ENCODE measurements at regions not wholly inside any gene's neighbourhood (a gene's known extent, or its start where the extent isn't known, plus 50 kb on each side); places are given as distances from the start of the nearest gene placed in this dataset.

DNA sequence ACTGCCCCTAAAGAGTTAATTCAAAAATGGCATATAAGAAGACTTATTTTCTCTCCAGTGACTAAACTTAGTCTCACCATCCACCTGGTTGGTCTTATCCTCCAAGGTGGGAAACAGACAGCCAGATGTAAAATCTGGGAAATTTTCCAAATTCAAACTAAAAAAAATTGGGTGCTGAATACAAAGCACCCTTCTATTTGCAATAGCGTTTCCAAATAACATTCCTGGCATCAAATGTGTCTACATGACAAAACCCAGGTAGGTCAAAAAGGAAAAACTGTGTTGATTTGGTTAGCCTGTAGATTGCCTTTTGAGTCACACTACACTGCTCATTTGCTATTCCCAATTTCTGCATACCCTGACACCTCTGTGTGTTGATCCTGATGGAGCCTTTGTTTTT, 252.2 kb downstream of the NR2F1-AS1 start:
- Histone ChIP-seq H3K27ac (ENCODE audit: low read length) (no peak overlapping the region), H3K4me3 (ENCODE audit: low read length) (no peak overlapping the region), H3K36me3 (ENCODE audit: insufficient read depth, low read length) (no peaks in the 10 kb centered on the region), H3F3A (ENCODE audit: insufficient read depth, low read length, poor library complexity, severe bottlenecking) (no peaks in the 10 kb centered on the region), H3K79me2 (replicated peaks; ENCODE audit: insufficient read depth, low read length) (no peaks in the 10 kb centered on the region), H3K9me2 (ENCODE audit: insufficient read depth, low read length) (no peaks in the 10 kb centered on the region), H3K27me3 (ENCODE audit: insufficient read depth, low read depth, low read length) (no peaks in the 10 kb centered on the region), H4K20me1 (ENCODE audit: insufficient read depth) (no peaks in the 10 kb centered on the region), H2AFZ (ENCODE audit: low read depth, low read length) (no peak overlapping the region), H3K9me3 (ENCODE audit: low read length) (no peaks in the 10 kb centered on the region), H3K9ac (ENCODE audit: low read length) (no peak overlapping the region), H3K4me2 (ENCODE audit: low read length) (no peak overlapping the region)
- no peak for TF ChIP-seq RAD21 (conservative IDR thresholded peaks at IDR 0.05)
- TF ChIP-seq POLR2AphosphoS5 (IDR thresholded peaks at IDR 0.05) = no peak
- no peak for TF ChIP-seq CTCF (IDR thresholded peaks at IDR 0.05; ENCODE audit: poor library complexity, severe bottlenecking)
- no peak for TF ChIP-seq TAF1 (IDR thresholded peaks at IDR 0.05; ENCODE audit: low read depth)
- TF ChIP-seq, protein P1, sequence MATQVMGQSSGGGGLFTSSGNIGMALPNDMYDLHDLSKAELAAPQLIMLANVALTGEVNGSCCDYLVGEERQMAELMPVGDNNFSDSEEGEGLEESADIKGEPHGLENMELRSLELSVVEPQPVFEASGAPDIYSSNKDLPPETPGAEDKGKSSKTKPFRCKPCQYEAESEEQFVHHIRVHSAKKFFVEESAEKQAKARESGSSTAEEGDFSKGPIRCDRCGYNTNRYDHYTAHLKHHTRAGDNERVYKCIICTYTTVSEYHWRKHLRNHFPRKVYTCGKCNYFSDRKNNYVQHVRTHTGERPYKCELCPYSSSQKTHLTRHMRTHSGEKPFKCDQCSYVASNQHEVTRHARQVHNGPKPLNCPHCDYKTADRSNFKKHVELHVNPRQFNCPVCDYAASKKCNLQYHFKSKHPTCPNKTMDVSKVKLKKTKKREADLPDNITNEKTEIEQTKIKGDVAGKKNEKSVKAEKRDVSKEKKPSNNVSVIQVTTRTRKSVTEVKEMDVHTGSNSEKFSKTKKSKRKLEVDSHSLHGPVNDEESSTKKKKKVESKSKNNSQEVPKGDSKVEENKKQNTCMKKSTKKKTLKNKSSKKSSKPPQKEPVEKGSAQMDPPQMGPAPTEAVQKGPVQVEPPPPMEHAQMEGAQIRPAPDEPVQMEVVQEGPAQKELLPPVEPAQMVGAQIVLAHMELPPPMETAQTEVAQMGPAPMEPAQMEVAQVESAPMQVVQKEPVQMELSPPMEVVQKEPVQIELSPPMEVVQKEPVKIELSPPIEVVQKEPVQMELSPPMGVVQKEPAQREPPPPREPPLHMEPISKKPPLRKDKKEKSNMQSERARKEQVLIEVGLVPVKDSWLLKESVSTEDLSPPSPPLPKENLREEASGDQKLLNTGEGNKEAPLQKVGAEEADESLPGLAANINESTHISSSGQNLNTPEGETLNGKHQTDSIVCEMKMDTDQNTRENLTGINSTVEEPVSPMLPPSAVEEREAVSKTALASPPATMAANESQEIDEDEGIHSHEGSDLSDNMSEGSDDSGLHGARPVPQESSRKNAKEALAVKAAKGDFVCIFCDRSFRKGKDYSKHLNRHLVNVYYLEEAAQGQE (IDR thresholded peaks at IDR 0.05; ENCODE audit: borderline replicate concordance) = no peak
- no peak for TF ChIP-seq EZH2 (IDR thresholded peaks at IDR 0.05; ENCODE audit: borderline replicate concordance, insufficient read depth, low read length, poor library complexity, severe bottlenecking)
- TF ChIP-seq SMC3 (conservative IDR thresholded peaks at IDR 0.05; ENCODE audit: poor library complexity) = no peak
- no peak for TF ChIP-seq MXI1 (conservative IDR thresholded peaks at IDR 0.05; ENCODE audit: poor library complexity, severe bottlenecking)

DNA sequence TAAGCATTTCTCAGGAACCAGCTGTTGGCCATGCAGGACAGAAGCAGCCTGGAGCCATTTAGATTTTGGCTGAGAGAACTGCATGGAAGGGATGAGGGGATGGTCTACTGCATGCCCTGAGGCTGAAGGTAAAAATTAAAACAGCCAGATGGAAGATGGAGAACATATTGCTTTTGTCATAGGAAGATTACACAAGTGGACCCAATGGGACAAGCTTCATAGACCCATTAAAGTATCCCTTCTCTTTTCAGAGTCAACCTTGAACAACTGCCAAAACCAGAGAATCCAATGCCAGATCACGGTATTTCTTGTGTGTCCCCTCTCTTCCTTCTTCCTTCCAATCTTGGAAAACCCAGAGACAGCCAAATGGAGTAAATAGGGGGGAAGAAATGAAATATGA, 253.4 kb downstream of the NR2F1-AS1 start:
- no peaks in the 10 kb centered on the region for H3K27me3 ChIP-seq (ENCODE audit: insufficient read depth, low read depth, low read length)
- H3K4me2 ChIP-seq (ENCODE audit: low read length) = no peak overlapping the region
- H3K79me2 ChIP-seq (replicated peaks; ENCODE audit: insufficient read depth, low read length) = no peaks in the 10 kb centered on the region
- no peak overlapping the region for H3K9ac ChIP-seq (ENCODE audit: low read length)
- TF ChIP-seq MXI1 (conservative IDR thresholded peaks at IDR 0.05; ENCODE audit: poor library complexity, severe bottlenecking) (no peak), CTCF (IDR thresholded peaks at IDR 0.05; ENCODE audit: poor library complexity, severe bottlenecking) (no peak)
- H3K9me3 ChIP-seq (ENCODE audit: low read length) = no peaks in the 10 kb centered on the region
- no peaks in the 10 kb centered on the region for H3K9me2 ChIP-seq (ENCODE audit: insufficient read depth, low read length)
- no peaks in the 10 kb centered on the region for H4K20me1 ChIP-seq (ENCODE audit: insufficient read depth)
- no peak overlapping the region for H3K27ac ChIP-seq (ENCODE audit: low read length)
- no peaks in the 10 kb centered on the region for H3K36me3 ChIP-seq (ENCODE audit: insufficient read depth, low read length)
- H3F3A ChIP-seq (ENCODE audit: insufficient read depth, low read length, poor library complexity, severe bottlenecking) = no peaks in the 10 kb centered on the region
- no peak overlapping the region for H2AFZ ChIP-seq (ENCODE audit: low read depth, low read length)
- H3K4me3 ChIP-seq (ENCODE audit: low read length) = no peak overlapping the region
